GM18499 (cell line): ENCODE measurements at regions not wholly inside any gene's neighbourhood (a gene's known extent, or its start where the extent isn't known, plus 50 kb on each side); places are given as distances from the start of the nearest gene placed in this dataset.
"Not testable (repeated sequence)": the region's sequence is repeated elsewhere in the genome, so short reads cannot be mapped to it uniquely, and the experiment has no call there.

Experiments
- ATAC-seq: cut with Tn5 transposase; IDR thresholded peaks from one replicate; pipeline ENCODE4 v1.9.1; 2021; ENCODE audit warnings: moderate number of reproducible peaks; ENCODE audit not compliant: insufficient read depth, unreplicated experiment

- ATAC-seq: not testable (repeated sequence)
Observed at GRCh38 chr1:148387122-148387948, 95.8 kb downstream of the PPIAL4G start.

DNA sequence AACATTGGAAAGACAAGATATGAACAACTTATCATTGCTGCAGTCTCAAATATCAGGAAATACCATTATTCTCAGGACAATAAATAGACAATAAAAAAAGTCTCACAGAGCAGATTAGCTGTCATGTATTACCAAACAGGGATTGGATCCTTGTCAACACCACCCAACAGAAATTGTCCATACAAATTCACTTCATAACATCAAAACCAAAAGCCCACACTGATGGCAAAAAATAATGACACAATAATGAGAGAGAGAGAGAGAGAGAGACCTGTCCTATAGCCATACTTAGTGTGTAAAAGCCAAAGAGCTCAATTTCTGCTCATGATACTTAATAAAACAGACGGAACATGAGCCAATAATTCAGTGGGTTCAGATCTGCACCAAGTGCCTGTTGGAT is 96.5 kb downstream of the PPIAL4G start:
- no peak for ATAC-seq

DNA sequence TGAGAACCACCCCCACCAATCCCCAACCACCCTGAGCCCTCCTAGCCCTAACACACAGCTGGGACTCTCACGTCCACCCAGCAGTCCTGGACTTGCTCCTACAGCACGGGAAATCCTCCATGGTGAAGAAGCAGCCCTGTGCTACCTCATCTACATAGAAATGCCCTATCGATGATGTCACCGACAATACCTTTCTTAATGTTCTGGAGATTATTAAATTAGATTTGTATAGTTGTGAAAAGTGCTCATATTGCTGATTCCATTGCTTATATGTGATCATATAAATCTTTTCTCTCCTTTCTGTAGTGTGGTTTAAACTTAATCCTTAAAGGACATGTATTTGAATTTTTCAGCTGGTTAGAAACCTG is 97.1 kb downstream of the PPIAL4G start:
- ATAC-seq: not testable (repeated sequence)

DNA sequence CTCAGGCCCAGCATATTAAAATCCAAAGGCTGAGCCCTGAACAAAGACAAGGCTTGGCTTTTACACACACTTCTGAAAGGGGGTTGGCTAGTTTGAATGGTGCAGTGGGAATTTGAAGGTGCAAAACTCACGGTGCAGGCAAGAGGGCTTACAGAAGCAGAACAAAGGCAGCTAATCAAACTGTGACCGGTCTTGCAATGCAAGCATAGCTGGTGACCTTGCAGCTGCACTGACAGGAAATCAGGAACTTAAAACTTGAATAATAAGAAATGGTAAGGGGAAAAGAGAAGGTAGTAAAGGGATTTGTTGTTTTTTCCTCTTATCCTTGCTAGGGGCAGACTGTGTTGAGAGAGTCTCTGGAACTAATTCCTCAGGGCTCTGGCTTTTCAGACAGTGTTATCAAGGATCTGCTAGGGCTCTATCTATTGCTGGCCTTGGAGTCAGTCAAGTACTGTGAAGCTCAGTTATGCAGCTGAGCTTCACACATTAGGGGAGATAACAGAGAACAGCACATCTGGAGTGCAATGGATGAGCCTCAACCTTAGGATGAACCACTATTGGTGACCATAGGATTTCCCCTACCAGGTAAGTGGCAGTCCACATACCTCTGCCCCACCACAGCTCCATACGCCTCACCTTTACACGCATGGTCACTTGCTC is 97.6 kb downstream of the PPIAL4G start:
- no peak for ATAC-seq

GRCh38 chr1:148383966-148384365 is 99.1 kb downstream of the PPIAL4G start:
- no peak for ATAC-seq

DNA sequence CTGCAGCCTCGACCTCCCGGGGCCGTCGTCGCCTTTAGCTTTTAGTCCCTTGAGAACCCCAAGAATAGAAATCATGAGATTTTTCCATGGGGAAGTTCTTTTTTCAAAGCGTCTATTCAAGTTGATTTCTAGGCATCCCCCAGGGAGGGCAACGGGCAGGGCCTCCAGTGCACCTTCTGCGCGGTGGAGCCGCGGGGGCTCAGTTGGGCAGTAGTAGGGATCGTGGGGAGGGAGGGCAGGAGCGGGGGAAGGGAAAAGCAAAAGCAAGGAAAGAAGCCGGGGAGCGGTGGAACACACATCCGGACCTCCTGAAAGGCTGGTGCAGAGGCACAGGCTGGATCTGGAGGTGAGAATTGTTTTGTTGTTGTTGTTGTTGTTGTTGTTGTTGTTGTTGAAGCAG is 103.4 kb downstream of the PPIAL4G start:
- no peak for ATAC-seq

GRCh38 chr1:148379170-148379500 is 104.0 kb downstream of the PPIAL4G start:
- no peak for ATAC-seq

- not testable (repeated sequence) for ATAC-seq
Observed at GRCh38 chr1:148377992-148378391, 105.1 kb downstream of the PPIAL4G start.

GRCh38 chr1:148377045-148377444 is 106.1 kb downstream of the PPIAL4G start:
- not testable (repeated sequence) for ATAC-seq

GRCh38 chr1:148374101-148374500 is 109.0 kb downstream of the PPIAL4G start:
- no peak for ATAC-seq

GRCh38 chr1:148373192-148373925 is 109.7 kb downstream of the PPIAL4G start:
- ATAC-seq: no peak

- ATAC-seq: no peak
Observed at GRCh38 chr1:148372731-148373130, 110.4 kb downstream of the PPIAL4G start.

- not testable (repeated sequence) for ATAC-seq
Observed at GRCh38 chr1:148372051-148372726, 110.9 kb downstream of the PPIAL4G start.

GRCh38 chr1:148371551-148371994 is 111.5 kb downstream of the PPIAL4G start:
- not testable (repeated sequence) for ATAC-seq

DNA sequence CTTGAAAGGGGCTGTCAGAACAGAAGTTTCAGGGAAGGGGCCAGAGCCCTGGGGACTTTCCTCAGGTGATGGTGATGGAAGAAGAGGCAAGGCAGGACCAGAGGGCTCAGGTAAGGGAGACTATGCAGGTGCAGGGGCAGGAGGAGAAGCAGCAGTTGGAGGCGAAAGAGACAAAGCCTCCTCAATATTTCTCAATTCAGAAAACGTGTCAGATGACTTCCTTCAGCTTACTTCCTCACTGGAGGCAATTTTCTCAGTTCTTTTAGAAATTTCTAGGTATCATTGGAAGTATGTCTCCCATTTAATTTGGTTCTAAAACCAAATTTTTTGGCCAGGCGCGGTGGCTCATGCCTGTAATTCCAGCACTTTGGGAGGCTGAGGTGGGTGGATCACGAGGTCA is 112.4 kb downstream of the PPIAL4G start:
- not testable (repeated sequence) for ATAC-seq

- ATAC-seq: no peak
Observed at GRCh38 chr1:148367596-148367995, 115.5 kb downstream of the PPIAL4G start.

DNA sequence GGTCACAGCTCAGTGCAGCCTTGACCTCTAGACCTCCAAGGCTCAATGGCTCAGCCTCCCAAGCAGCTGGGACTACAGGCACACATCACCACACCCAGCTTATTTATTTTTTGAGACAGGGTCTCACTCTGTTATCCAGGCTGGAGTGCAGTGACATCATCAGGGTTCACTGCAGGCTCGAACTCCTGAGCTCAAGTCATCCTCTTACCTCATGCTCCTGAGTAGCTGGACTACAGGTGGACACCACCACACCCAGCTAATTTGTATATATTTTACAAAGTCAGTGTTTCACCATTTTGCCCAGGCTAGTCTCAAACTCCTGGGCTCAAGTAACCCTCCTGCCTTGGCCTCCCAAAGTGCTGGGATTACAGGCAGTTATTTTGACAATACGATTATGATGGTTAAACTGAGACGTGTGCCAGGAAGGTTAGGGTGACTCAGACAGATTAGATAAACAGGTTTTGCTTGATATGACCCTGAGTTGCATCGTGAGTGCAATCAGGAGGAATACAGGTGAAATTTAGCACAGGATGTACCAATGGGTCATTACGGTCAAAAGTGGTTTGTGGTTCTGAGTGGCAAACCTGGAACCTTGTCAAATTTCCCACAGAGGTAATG is 116.9 kb downstream of the PPIAL4G start:
- ATAC-seq: not testable (repeated sequence)

- not testable (repeated sequence) for ATAC-seq
Observed at GRCh38 chr1:148365151-148365550, 118.0 kb downstream of the PPIAL4G start.

GRCh38 chr1:148363979-148364378 is 119.1 kb downstream of the PPIAL4G start:
- ATAC-seq: not testable (repeated sequence)

DNA sequence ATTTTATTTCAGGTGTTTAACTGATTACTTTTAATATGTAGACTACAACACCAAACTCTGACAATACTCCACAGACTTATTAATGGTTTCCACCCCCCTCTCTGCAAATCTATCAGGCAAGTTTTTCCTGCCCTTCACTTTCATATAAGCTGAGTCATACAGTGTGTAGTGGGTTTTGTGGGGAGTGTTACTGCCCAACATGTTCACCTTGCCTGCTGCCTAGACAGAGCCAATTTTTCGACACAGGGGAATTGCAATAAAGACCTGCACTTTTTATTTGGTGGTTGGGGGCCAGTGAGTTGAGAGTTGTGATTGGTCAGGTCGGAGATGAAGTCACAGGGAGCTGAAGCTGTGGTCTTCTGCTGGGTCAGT is 119.7 kb downstream of the PPIAL4G start:
- no peak for ATAC-seq
